H1 (cell line): ENCODE measurements at regions not wholly inside any gene's neighbourhood (a gene's known extent, or its start where the extent isn't known, plus 50 kb on each side); places are given as distances from the start of the nearest gene placed in this dataset.

Experiments used
- CTCF ChIA-PET: fragments of 300-600 bp; sonication (Branson Sonifier 250); formaldehyde crosslinking; loops from one replicate; lab custom pipeline; 2021; ENCODE audit not compliant: partially characterized antibody; lab: Charles Lee
- POLR2A ChIA-PET: fragments of 300-600 bp; sonication (Branson Sonifier 250); formaldehyde crosslinking; loops from one replicate; lab custom pipeline; 2021; ENCODE audit warnings: inconsistent platforms; ENCODE audit not compliant: partially characterized antibody; lab: Charles Lee
- DNase-seq, 2 experiments: peaks; one replicate each; pipeline versions ENCODE4 v3.0.0 to v3.0.0-alpha.2; 2010 to 2022; ENCODE audit warnings: low spot score in 2 of 2, low read depth in 1 of 2, mixed read lengths in 1 of 2
- FAIRE-seq: peaks from 2 replicates; lab custom pipeline; 2011; peaks lifted over from hg19 to GRCh38; lab: Jason Lieb, UNC
- H2AFZ ChIP-seq: 2 replicates; pipeline ENCODE4 v1.8.1; 2012; ENCODE audit warnings: low read length, inconsistent platforms
- H2AK5ac ChIP-seq: 2 replicates; pipeline ENCODE4 v1.6.1; 2013; ENCODE audit warnings: low read depth, low read length
- H2BK120ac ChIP-seq: replicated peaks from 2 replicates; pipeline ENCODE3; 2013; ENCODE audit warnings: low read depth, low read length, inconsistent platforms
- H2BK12ac ChIP-seq: 2 replicates; pipeline ENCODE4 v1.6.1; 2013; ENCODE audit warnings: low read depth, low read length
- H2BK15ac ChIP-seq: 2 replicates; pipeline ENCODE4 v1.6.1; 2013; ENCODE audit warnings: low read length
- H2BK20ac ChIP-seq: 2 replicates; pipeline ENCODE4 v1.6.1; 2013; ENCODE audit warnings: low read length
- H2BK5ac ChIP-seq: 2 replicates; pipeline ENCODE4 v1.6.1; 2013; ENCODE audit warnings: low read depth, low read length
- H3K14ac ChIP-seq: 2 replicates; pipeline ENCODE4 v1.6.1; 2013; ENCODE audit warnings: inconsistent platforms; ENCODE audit not compliant: insufficient read length
- H3K18ac ChIP-seq: 2 replicates; pipeline ENCODE4 v1.6.1; 2013; ENCODE audit warnings: low read length; ENCODE audit errors: extremely low read depth
- H3K23ac ChIP-seq: 2 replicates; pipeline ENCODE4 v1.6.1; 2013; ENCODE audit warnings: inconsistent platforms; ENCODE audit not compliant: insufficient read length
- H3K23me2 ChIP-seq: 2 replicates; pipeline ENCODE4 v1.6.1; 2013; ENCODE audit warnings: low read depth, low read length
- H3K27ac ChIP-seq: 2 replicates; pipeline ENCODE4 v1.6.1; 2011; ENCODE audit warnings: low read depth, low read length, inconsistent platforms
- H3K27me3 ChIP-seq, 4 experiments: replicated peaks in 1 of 4; 1 replicate in 1 of 4; 2 replicates in 3 of 4; pipeline versions ENCODE4 v1.6.1 to v1.8.1; 2011 to 2013; ENCODE audit warnings: low read length in 3 of 4, mild to moderate bottlenecking in 3 of 4, inconsistent platforms in 2 of 4, mixed read lengths in 2 of 4, moderate library complexity in 1 of 4; ENCODE audit not compliant: control insufficient read depth in 3 of 4, insufficient read depth in 3 of 4; ENCODE audit errors: extremely low read depth in 1 of 4
- H3K36me3 ChIP-seq, 4 experiments: 2 replicates each; pipeline versions ENCODE4 v1.6.1 to v1.8.1; 2011 to 2013; ENCODE audit warnings: mild to moderate bottlenecking in 4 of 4, low read length in 3 of 4, moderate library complexity in 2 of 4, control low read depth in 1 of 4, inconsistent platforms in 1 of 4; ENCODE audit not compliant: insufficient read depth in 4 of 4, control insufficient read depth in 2 of 4
- H3K4ac ChIP-seq: replicated peaks from 2 replicates; pipeline ENCODE3; 2013; ENCODE audit warnings: low read length, low read depth, mixed read lengths, inconsistent platforms; ENCODE audit not compliant: insufficient read length
- H3K4me1 ChIP-seq, 4 experiments: replicated peaks in 1 of 4; 1 replicate in 1 of 4; 2 replicates in 3 of 4; pipeline versions ENCODE4 v1.6.1 to v1.8.1; 2011 to 2013; ENCODE audit warnings: low read length in 3 of 4, inconsistent platforms in 2 of 4, mixed read lengths in 1 of 4; ENCODE audit not compliant: insufficient read depth in 4 of 4, control insufficient read depth in 3 of 4
- H3K4me2 ChIP-seq, 2 experiments: 2 replicates each; pipeline versions ENCODE4 v1.6.1 to v1.8.1; 2011 to 2013; ENCODE audit warnings: low read depth in 2 of 2, low read length in 2 of 2, control low read depth in 1 of 2, inconsistent platforms in 1 of 2, mild to moderate bottlenecking in 1 of 2; ENCODE audit not compliant: insufficient read depth in 1 of 2
- H3K4me3 ChIP-seq, 4 experiments: fragments of 200-600, 300-600 bp in 1 of 4; sonication (generic), shearing (Covaris generic), sonication (Bioruptor Twin) in 1 of 4; 2 replicates each; pipeline versions ENCODE4 v1.5.1 to v1.8.1; 2011 to 2016; ENCODE audit warnings: low read length in 4 of 4, low read depth in 3 of 4, control low read depth in 2 of 4, inconsistent platforms in 2 of 4, mild to moderate bottlenecking in 2 of 4, mixed read lengths in 1 of 4, moderate library complexity in 1 of 4; ENCODE audit not compliant: insufficient read depth in 2 of 4; ENCODE audit errors: extremely low read depth in 1 of 4
- H3K56ac ChIP-seq: replicated peaks from 2 replicates; pipeline ENCODE3; 2013; ENCODE audit warnings: low read depth, mild to moderate bottlenecking, mixed read lengths, low read length, inconsistent platforms; ENCODE audit not compliant: insufficient read length
- H3K79me1 ChIP-seq: 2 replicates; pipeline ENCODE4 v1.6.1; 2013; ENCODE audit warnings: low read depth, low read length, control low read depth
- H3K79me2 ChIP-seq, 2 experiments: 2 replicates each; pipeline versions ENCODE4 v1.6.1 to v1.8.1; 2012 to 2013; ENCODE audit warnings: low read length in 2 of 2, mild to moderate bottlenecking in 2 of 2, inconsistent platforms in 1 of 2; ENCODE audit not compliant: insufficient read depth in 2 of 2, control insufficient read depth in 1 of 2
- H3K9ac ChIP-seq, 4 experiments: replicated peaks in 1 of 4; 1 replicate in 1 of 4; 2 replicates in 3 of 4; pipeline versions ENCODE4 v1.6.1 to v1.8.1; 2011 to 2013; ENCODE audit warnings: low read depth in 3 of 4, low read length in 3 of 4, control low read depth in 2 of 4, mild to moderate bottlenecking in 2 of 4, moderate library complexity in 2 of 4, inconsistent platforms in 1 of 4; ENCODE audit errors: extremely low read depth in 1 of 4
- H3K9me3 ChIP-seq, 2 experiments: 2 replicates each; pipeline versions ENCODE4 v1.6.1 to v1.8.1; 2012 to 2013; ENCODE audit warnings: mild to moderate bottlenecking in 2 of 2, moderate library complexity in 2 of 2, control low read depth in 1 of 2, inconsistent platforms in 1 of 2, low read depth in 1 of 2, low read length in 1 of 2, mixed read lengths in 1 of 2; ENCODE audit not compliant: insufficient read depth in 2 of 2
- H4K20me1 ChIP-seq, 2 experiments: replicated peaks in 1 of 2; 2 replicates each; pipeline versions ENCODE3 to v1.8.1; 2011 to 2013; ENCODE audit warnings: inconsistent platforms in 2 of 2, low read length in 2 of 2, mild to moderate bottlenecking in 1 of 2; ENCODE audit not compliant: insufficient read depth in 2 of 2, control insufficient read depth in 1 of 2
- H4K5ac ChIP-seq: 2 replicates; pipeline ENCODE4 v1.6.1; 2013; ENCODE audit warnings: low read length, low read depth, mixed read lengths, inconsistent platforms; ENCODE audit not compliant: insufficient read length
- H4K8ac ChIP-seq: 2 replicates; pipeline ENCODE4 v1.8.0; 2013; ENCODE audit warnings: mild to moderate bottlenecking, moderate library complexity, low read length, inconsistent platforms; ENCODE audit not compliant: insufficient read depth; ENCODE audit errors: extremely low read depth
- H4K91ac ChIP-seq: replicated peaks from 2 replicates; pipeline ENCODE3; 2013; ENCODE audit warnings: low read length, mixed read lengths, inconsistent platforms; ENCODE audit not compliant: insufficient read length
- CBX5 ChIP-seq: fragments of 300-800, 300-1000 bp; sonication (generic); IDR thresholded peaks from 2 replicates; pipeline ENCODE4 v1.7.1; 2016; ENCODE audit warnings: antibody characterized with exemption, low read length, low read depth
- CBX8 ChIP-seq: fragments of 300-800, 300-1000 bp; sonication (generic); IDR thresholded peaks from 2 replicates; pipeline ENCODE4 v1.7.1; 2016; ENCODE audit warnings: low read depth, low read length, borderline replicate concordance
- KDM1A ChIP-seq: fragments of 200-600, 300-600 bp; sonication (generic); IDR thresholded peaks from 2 replicates; pipeline ENCODE4 v1.7.1; 2016; ENCODE audit warnings: mild to moderate bottlenecking, low read length, borderline replicate concordance
- KDM5A ChIP-seq: fragments of 200-600 bp; IDR thresholded peaks from 2 replicates; pipeline ENCODE4 v1.7.1; 2012; ENCODE audit warnings: mild to moderate bottlenecking, low read length, inconsistent platforms, mixed read lengths
- POLR2A ChIP-seq, 2 experiments: IDR thresholded peaks; 1 replicate in 1 of 2; 2 replicates in 1 of 2; pipeline ENCODE4 v1.6.1; 2011; ENCODE audit warnings: low read depth in 2 of 2, low read length in 2 of 2, mild to moderate bottlenecking in 2 of 2; ENCODE audit errors: control extremely low read depth in 1 of 2
- RFX5 ChIP-seq: IDR thresholded peaks from 2 replicates; pipeline ENCODE4 v1.6.1; 2011; ENCODE audit warnings: low read depth, low read length, improper control_type of control experiment, borderline replicate concordance
- SIRT6 ChIP-seq: IDR thresholded peaks from one replicate; pipeline ENCODE4 v1.7.1; 2012; ENCODE audit warnings: low read length, inconsistent platforms
- SRF ChIP-seq: IDR thresholded peaks from 2 replicates; pipeline ENCODE4 v1.6.1; 2011; ENCODE audit warnings: mild to moderate bottlenecking, low read depth, low read length, moderate library complexity
- TEAD4 ChIP-seq: IDR thresholded peaks from 2 replicates; pipeline ENCODE4 v1.6.1; 2012; ENCODE audit warnings: low read depth, low read length, inconsistent platforms, mixed read lengths
- YY1 ChIP-seq: IDR thresholded peaks from 2 replicates; pipeline ENCODE4 v1.6.1; 2011; ENCODE audit warnings: low read depth, mild to moderate bottlenecking, low read length
- ZNF274 ChIP-seq: IDR thresholded peaks from 2 replicates; pipeline ENCODE4 v1.7.0; 2012; ENCODE audit warnings: low read length, borderline replicate concordance; ENCODE audit errors: extremely low read depth
- TF ChIP-seq, protein P1 (sequence below): IDR thresholded peaks from 2 replicates; pipeline ENCODE4 v1.6.1; 2012; ENCODE audit warnings: low read length, inconsistent platforms
- TF ChIP-seq, protein P2 (sequence below), 3 experiments: IDR thresholded peaks; 1 replicate in 2 of 3; 2 replicates in 1 of 3; pipeline versions ENCODE4 v1.5.1 to v1.6.1; 2011; ENCODE audit warnings: low read length in 3 of 3, mild to moderate bottlenecking in 3 of 3, inconsistent platforms in 2 of 3, low read depth in 1 of 3, moderate library complexity in 1 of 3; ENCODE audit not compliant: insufficient read depth in 1 of 3; ENCODE audit errors: control extremely low read depth in 1 of 3

DNA sequence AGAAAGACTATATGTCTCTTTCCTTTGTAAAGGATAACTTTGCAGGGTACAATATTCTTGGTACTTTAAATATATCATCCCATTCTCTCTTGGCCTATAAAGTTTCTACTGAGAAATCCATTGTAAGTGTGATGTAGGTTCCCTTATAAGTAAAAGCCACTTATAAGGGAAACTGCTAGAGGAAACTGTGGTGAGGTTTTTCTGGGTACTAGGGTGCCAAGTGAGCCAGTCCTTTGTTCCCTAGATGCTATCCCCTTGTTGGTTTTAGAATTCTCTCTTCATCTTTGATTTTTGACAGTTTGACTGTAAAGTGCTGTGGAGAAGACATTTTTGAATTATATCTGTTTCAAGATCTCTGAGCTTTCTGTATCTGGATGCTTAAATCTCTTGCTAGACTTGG lies 108.9 kb upstream of the NEK7 start:
- CTCF ChIA-PET = no interaction called here
- no peaks in the 10 kb centered on the region for H4K20me1 ChIP-seq
- no peak overlapping the region for H4K5ac ChIP-seq
- H2BK12ac ChIP-seq = no peak overlapping the region
- no peak overlapping the region for H3K23ac ChIP-seq
- no peaks in the 10 kb centered on the region for H3K79me2 ChIP-seq
- no peaks in the 10 kb centered on the region for H3K79me1 ChIP-seq
- no peak overlapping the region for H2BK20ac ChIP-seq
- H4K8ac ChIP-seq = no peak overlapping the region
- H3K18ac ChIP-seq = no peak overlapping the region
- no peak overlapping the region for H3K9ac ChIP-seq
- FAIRE-seq (no peak), DNase-seq (no peak)
- no peak overlapping the region for H3K4me2 ChIP-seq
- H2AK5ac ChIP-seq = no peak overlapping the region
- H3K23me2 ChIP-seq = no peaks in the 10 kb centered on the region; the same call in 1 of the 2 replicates
- no peak overlapping the region for H3K56ac ChIP-seq
- no peak overlapping the region for H2BK5ac ChIP-seq
- no peaks in the 10 kb centered on the region for H3K36me3 ChIP-seq
- POLR2A ChIA-PET = no interaction called here
- H3K4me3 ChIP-seq = no peak overlapping the region
- no peaks in the 10 kb centered on the region for H3K27me3 ChIP-seq
- H3K9me3 ChIP-seq = no peaks in the 10 kb centered on the region
- no peak overlapping the region for H2BK120ac ChIP-seq
- no peak overlapping the region for H3K14ac ChIP-seq
- H3K4ac ChIP-seq = no peak overlapping the region
- no peak overlapping the region for H4K91ac ChIP-seq
- H3K27ac ChIP-seq = no peak overlapping the region
- H2BK15ac ChIP-seq = no peak overlapping the region
- no peak overlapping the region for H2AFZ ChIP-seq
- no peaks in the 10 kb centered on the region for H3K4me1 ChIP-seq
- TF ChIP-seq SRF (no peak), TEAD4 (no peak), RFX5 (no peak), CBX8 (no peak), KDM1A (no peak), POLR2A (IDR thresholded peaks at IDR 0.05; ENCODE audit: control extremely low read depth in 1 of 2, low read depth in 2 of 2, low read length in 2 of 2) (no peak), SIRT6 (no peak), KDM5A (no peak), YY1 (no peak), ZNF274 (no peak), CBX5 (no peak)
- TF ChIP-seq, protein P1, sequence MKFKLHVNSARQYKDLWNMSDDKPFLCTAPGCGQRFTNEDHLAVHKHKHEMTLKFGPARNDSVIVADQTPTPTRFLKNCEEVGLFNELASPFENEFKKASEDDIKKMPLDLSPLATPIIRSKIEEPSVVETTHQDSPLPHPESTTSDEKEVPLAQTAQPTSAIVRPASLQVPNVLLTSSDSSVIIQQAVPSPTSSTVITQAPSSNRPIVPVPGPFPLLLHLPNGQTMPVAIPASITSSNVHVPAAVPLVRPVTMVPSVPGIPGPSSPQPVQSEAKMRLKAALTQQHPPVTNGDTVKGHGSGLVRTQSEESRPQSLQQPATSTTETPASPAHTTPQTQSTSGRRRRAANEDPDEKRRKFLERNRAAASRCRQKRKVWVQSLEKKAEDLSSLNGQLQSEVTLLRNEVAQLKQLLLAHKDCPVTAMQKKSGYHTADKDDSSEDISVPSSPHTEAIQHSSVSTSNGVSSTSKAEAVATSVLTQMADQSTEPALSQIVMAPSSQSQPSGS = no peak
- TF ChIP-seq, protein P2, sequence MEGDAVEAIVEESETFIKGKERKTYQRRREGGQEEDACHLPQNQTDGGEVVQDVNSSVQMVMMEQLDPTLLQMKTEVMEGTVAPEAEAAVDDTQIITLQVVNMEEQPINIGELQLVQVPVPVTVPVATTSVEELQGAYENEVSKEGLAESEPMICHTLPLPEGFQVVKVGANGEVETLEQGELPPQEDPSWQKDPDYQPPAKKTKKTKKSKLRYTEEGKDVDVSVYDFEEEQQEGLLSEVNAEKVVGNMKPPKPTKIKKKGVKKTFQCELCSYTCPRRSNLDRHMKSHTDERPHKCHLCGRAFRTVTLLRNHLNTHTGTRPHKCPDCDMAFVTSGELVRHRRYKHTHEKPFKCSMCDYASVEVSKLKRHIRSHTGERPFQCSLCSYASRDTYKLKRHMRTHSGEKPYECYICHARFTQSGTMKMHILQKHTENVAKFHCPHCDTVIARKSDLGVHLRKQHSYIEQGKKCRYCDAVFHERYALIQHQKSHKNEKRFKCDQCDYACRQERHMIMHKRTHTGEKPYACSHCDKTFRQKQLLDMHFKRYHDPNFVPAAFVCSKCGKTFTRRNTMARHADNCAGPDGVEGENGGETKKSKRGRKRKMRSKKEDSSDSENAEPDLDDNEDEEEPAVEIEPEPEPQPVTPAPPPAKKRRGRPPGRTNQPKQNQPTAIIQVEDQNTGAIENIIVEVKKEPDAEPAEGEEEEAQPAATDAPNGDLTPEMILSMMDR (IDR thresholded peaks at IDR 0.05; ENCODE audit: control extremely low read depth in 1 of 3, insufficient read depth in 1 of 3, low read depth in 1 of 3, low read length in 3 of 3) = no peak
